ENCODE measurements at regions not wholly inside any gene's neighbourhood (a gene's known extent, or its start where the extent isn't known, plus 50 kb on each side); places are given as distances from the start of the nearest gene placed in this dataset.

DNA sequence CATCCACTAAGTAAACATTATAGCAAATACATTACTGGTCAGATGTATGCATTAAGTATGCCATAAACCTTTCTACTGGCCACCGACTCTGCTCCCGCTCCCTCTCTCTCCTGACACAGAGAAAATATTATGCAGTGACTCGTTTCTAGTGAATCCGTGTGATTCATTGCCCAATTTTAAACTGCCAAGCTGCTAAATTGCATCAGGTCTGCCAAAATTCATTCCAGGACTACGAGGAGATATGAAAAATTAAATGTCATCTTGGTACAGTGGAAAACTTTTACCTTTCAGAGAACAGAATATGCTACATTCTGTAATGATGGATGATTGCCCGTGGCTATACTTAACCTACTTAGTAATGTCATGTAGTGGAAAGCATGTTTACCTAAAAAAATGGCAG lies 368.8 kb upstream of the TSHZ3 start:
- Histone ChIP-seq H4K20me1 (ENCODE audit: insufficient read depth, low read length) (no peaks in the 10 kb centered on the region), H3K27ac (ENCODE audit: low read length) (no peak overlapping the region), H3K9ac (ENCODE audit: low read length) (no peak overlapping the region), H2AFZ (ENCODE audit: low read depth, low read length) (no peak overlapping the region), H3K9me3 (ENCODE audit: insufficient read depth, low read length) (peaks cover 9% of the 10 kb centered on the region; the same call in 1 of the 2 replicates), H3K4me1 (ENCODE audit: low read length) (no peaks in the 10 kb centered on the region), H3K4me3 (ENCODE audit: low read length) (no peak overlapping the region), H3K36me3 (replicated peaks; ENCODE audit: low read depth, low read length) (no peaks in the 10 kb centered on the region), H3K79me2 (ENCODE audit: low read length) (no peaks in the 10 kb centered on the region), H3K4me2 (ENCODE audit: low read length) (no peak overlapping the region), H3K27me3 (ENCODE audit: low read depth, low read length) (no peaks in the 10 kb centered on the region)
- TF ChIP-seq, protein P1, sequence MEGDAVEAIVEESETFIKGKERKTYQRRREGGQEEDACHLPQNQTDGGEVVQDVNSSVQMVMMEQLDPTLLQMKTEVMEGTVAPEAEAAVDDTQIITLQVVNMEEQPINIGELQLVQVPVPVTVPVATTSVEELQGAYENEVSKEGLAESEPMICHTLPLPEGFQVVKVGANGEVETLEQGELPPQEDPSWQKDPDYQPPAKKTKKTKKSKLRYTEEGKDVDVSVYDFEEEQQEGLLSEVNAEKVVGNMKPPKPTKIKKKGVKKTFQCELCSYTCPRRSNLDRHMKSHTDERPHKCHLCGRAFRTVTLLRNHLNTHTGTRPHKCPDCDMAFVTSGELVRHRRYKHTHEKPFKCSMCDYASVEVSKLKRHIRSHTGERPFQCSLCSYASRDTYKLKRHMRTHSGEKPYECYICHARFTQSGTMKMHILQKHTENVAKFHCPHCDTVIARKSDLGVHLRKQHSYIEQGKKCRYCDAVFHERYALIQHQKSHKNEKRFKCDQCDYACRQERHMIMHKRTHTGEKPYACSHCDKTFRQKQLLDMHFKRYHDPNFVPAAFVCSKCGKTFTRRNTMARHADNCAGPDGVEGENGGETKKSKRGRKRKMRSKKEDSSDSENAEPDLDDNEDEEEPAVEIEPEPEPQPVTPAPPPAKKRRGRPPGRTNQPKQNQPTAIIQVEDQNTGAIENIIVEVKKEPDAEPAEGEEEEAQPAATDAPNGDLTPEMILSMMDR (IDR thresholded peaks at IDR 0.05; ENCODE audit: low read depth, low read length): no peak
- TF ChIP-seq EZH2phosphoT487 (IDR thresholded peaks at IDR 0.05; ENCODE audit: low read depth): no peak

DNA sequence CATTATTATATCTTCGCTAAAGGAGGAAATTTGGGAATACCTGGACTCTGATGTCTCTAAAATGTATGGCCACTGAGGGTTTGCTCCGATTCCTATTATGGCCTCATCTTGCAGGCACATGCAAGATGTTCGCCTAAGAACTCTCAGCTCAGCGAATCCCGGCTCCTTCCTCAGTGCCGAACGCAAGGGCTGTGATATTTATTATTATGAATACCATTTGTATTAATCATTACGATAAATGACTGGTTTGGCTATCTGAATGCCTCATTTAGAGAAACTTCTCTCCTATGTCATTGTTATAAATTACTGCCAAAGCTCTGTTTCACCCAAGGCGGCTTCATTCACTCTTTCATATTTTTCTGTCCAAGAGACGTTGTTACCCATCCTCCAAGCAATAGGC lies 369.7 kb upstream of the TSHZ3 start:
- H3K27me3 ChIP-seq (ENCODE audit: low read depth, low read length): no peaks in the 10 kb centered on the region
- no peak overlapping the region for H3K4me2 ChIP-seq (ENCODE audit: low read length)
- TF ChIP-seq, protein P1 (IDR thresholded peaks at IDR 0.05; ENCODE audit: low read depth, low read length): no peak
- TF ChIP-seq EZH2phosphoT487 (IDR thresholded peaks at IDR 0.05; ENCODE audit: low read depth): no peak
- H3K4me1 ChIP-seq (ENCODE audit: low read length): no peaks in the 10 kb centered on the region
- no peak overlapping the region for H3K27ac ChIP-seq (ENCODE audit: low read length)
- no peaks in the 10 kb centered on the region for H4K20me1 ChIP-seq (ENCODE audit: insufficient read depth, low read length)
- no peak overlapping the region for H3K4me3 ChIP-seq (ENCODE audit: low read length)
- H3K36me3 ChIP-seq (replicated peaks; ENCODE audit: low read depth, low read length): no peaks in the 10 kb centered on the region
- no peaks in the 10 kb centered on the region for H3K79me2 ChIP-seq (ENCODE audit: low read length)
- no peak overlapping the region for H3K9ac ChIP-seq (ENCODE audit: low read length)
- H3K9me3 ChIP-seq (ENCODE audit: insufficient read depth, low read length): 0 out of 2 replicates have a peak, but pooled peaks cover 3% of the 10 kb centered on the region
- H2AFZ ChIP-seq (ENCODE audit: low read depth, low read length): no peak overlapping the region

DNA sequence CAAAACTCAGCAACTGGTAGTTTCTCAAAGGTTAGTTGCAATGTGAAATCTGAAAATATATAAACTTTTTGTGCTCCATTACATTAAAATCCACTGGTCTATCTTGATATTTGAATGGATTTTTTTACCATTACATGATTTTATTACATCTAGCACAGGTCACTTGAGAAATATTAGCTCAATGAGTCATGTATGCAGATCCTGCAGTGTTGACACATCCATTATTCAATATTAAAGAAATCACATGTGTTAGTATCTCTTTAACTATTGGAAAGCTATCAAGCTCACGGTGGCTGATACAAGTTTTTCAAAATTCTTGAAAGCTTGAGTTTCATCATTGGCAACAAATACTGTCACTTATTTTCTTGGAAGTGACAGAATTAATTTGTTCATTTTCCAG lies 373.9 kb upstream of the TSHZ3 start:
- TF ChIP-seq, protein P1 (IDR thresholded peaks at IDR 0.05; ENCODE audit: low read depth, low read length): no peak
- Histone ChIP-seq H3K36me3 (replicated peaks; ENCODE audit: low read depth, low read length) (no peaks in the 10 kb centered on the region), H3K9ac (ENCODE audit: low read length) (no peak overlapping the region), H3K27ac (ENCODE audit: low read length) (no peak overlapping the region), H3K4me1 (ENCODE audit: low read length) (no peaks in the 10 kb centered on the region), H3K9me3 (ENCODE audit: insufficient read depth, low read length) (0 out of 2 replicates have a peak, but pooled peaks cover 3% of the 10 kb centered on the region), H3K27me3 (ENCODE audit: low read depth, low read length) (no peaks in the 10 kb centered on the region), H4K20me1 (ENCODE audit: insufficient read depth, low read length) (no peaks in the 10 kb centered on the region), H3K4me2 (ENCODE audit: low read length) (no peak overlapping the region), H3K4me3 (ENCODE audit: low read length) (no peak overlapping the region), H3K79me2 (ENCODE audit: low read length) (no peaks in the 10 kb centered on the region), H2AFZ (ENCODE audit: low read depth, low read length) (no peak overlapping the region)

DNA sequence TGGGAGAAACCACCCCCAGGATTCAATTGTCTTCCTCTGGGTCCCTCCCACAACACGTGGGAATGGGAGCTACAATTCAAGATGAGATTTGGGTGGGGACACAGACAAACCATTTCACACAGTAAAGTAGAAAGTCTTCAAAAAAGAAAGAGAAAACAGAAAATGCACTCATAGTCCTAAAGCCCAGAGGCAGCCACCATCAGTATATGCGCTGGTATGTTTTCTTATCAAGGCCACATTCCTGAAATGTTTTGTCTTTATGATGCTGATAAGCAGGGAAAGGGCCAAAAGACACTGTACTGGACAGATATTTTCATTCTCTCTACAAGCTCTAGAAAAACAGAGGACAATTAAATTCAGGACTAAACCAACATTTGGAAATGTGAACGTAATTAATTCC lies 375.8 kb upstream of the TSHZ3 start:
- H3K9me3 ChIP-seq (ENCODE audit: insufficient read depth, low read length): no peaks in the 10 kb centered on the region
- H3K4me2 ChIP-seq (ENCODE audit: low read length): no peak overlapping the region
- H3K79me2 ChIP-seq (ENCODE audit: low read length): no peaks in the 10 kb centered on the region
- H3K36me3 ChIP-seq (replicated peaks; ENCODE audit: low read depth, low read length): no peaks in the 10 kb centered on the region
- H4K20me1 ChIP-seq (ENCODE audit: insufficient read depth, low read length): no peaks in the 10 kb centered on the region
- no peak overlapping the region for H3K9ac ChIP-seq (ENCODE audit: low read length)
- H3K27ac ChIP-seq (ENCODE audit: low read length): no peak overlapping the region
- H3K4me3 ChIP-seq (ENCODE audit: low read length): no peak overlapping the region
- H2AFZ ChIP-seq (ENCODE audit: low read depth, low read length): no peak overlapping the region
- no peaks in the 10 kb centered on the region for H3K4me1 ChIP-seq (ENCODE audit: low read length)
- TF ChIP-seq EZH2phosphoT487 (IDR thresholded peaks at IDR 0.05; ENCODE audit: low read depth): no peak
- TF ChIP-seq, protein P1 (IDR thresholded peaks at IDR 0.05; ENCODE audit: low read depth, low read length): no peak
- no peaks in the 10 kb centered on the region for H3K27me3 ChIP-seq (ENCODE audit: low read depth, low read length)

Measured in OCI-LY3 (cell line).